ENCODE measurements at regions not wholly inside any gene's neighbourhood (a gene's known extent, or its start where the extent isn't known, plus 50 kb on each side); places are given as distances from the start of the nearest gene placed in this dataset.

- Histone ChIP-seq H3K27ac (ENCODE audit: poor library complexity, severe bottlenecking) (no peak overlapping the region), H3K4me3 (ENCODE audit: severe bottlenecking) (no peak overlapping the region), H3K4me1 (ENCODE audit: insufficient read depth, poor library complexity, severe bottlenecking) (peaks cover 3% of the 10 kb centered on the region), H3K9me3 (ENCODE audit: severe bottlenecking) (no peaks in the 10 kb centered on the region), H3K27me3 (ENCODE audit: insufficient read depth, poor library complexity, severe bottlenecking) (no peaks in the 10 kb centered on the region), H3K36me3 (ENCODE audit: low read depth) (no peaks in the 10 kb centered on the region)
- DNase-seq (ENCODE audit: low spot score) = no peak
- TF ChIP-seq CTCF (IDR thresholded peaks at IDR 0.05; ENCODE audit: poor library complexity, severe bottlenecking) = no peak
- no peak for ATAC-seq (ENCODE audit: low read depth)
Measured at GRCh38 chr4:181777518-181777917, 465.7 kb upstream of the TENM3 start.

- H3K9me3 ChIP-seq (ENCODE audit: severe bottlenecking) = no peaks in the 10 kb centered on the region
- H3K27ac ChIP-seq (ENCODE audit: poor library complexity, severe bottlenecking) = no peak overlapping the region
- H3K27me3 ChIP-seq (ENCODE audit: insufficient read depth, poor library complexity, severe bottlenecking) = no peaks in the 10 kb centered on the region
- H3K4me1 ChIP-seq (ENCODE audit: insufficient read depth, poor library complexity, severe bottlenecking) = no peaks in the 10 kb centered on the region
- TF ChIP-seq CTCF (IDR thresholded peaks at IDR 0.05; ENCODE audit: poor library complexity, severe bottlenecking) = no peak
- DNase-seq (ENCODE audit: low spot score) = no peak
- H3K36me3 ChIP-seq (ENCODE audit: low read depth) = no peaks in the 10 kb centered on the region
- no peak overlapping the region for H3K4me3 ChIP-seq (ENCODE audit: severe bottlenecking)
- no peak for ATAC-seq (ENCODE audit: low read depth)
Measured at GRCh38 chr4:181784881-181785280, 458.3 kb upstream of the TENM3 start.

GRCh38 chr4:181792641-181793040, 450.6 kb upstream of the TENM3 start:
- no peak for DNase-seq (ENCODE audit: low spot score)
- no peaks in the 10 kb centered on the region for H3K27me3 ChIP-seq (ENCODE audit: insufficient read depth, poor library complexity, severe bottlenecking)
- H3K36me3 ChIP-seq (ENCODE audit: low read depth) = no peaks in the 10 kb centered on the region
- H3K27ac ChIP-seq (ENCODE audit: poor library complexity, severe bottlenecking) = no peak overlapping the region
- H3K4me1 ChIP-seq (ENCODE audit: insufficient read depth, poor library complexity, severe bottlenecking) = peaks cover 10% of the 10 kb centered on the region
- H3K9me3 ChIP-seq (ENCODE audit: severe bottlenecking) = no peaks in the 10 kb centered on the region
- no peak for TF ChIP-seq CTCF (IDR thresholded peaks at IDR 0.05; ENCODE audit: poor library complexity, severe bottlenecking)
- ATAC-seq (ENCODE audit: low read depth) = no peak
- H3K4me3 ChIP-seq (ENCODE audit: severe bottlenecking) = no peak overlapping the region

GRCh38 chr4:181793096-181793495, 450.1 kb upstream of the TENM3 start:
- H3K27ac ChIP-seq (ENCODE audit: poor library complexity, severe bottlenecking) = no peak overlapping the region
- no peaks in the 10 kb centered on the region for H3K9me3 ChIP-seq (ENCODE audit: severe bottlenecking)
- H3K27me3 ChIP-seq (ENCODE audit: insufficient read depth, poor library complexity, severe bottlenecking) = no peaks in the 10 kb centered on the region
- no peak for TF ChIP-seq CTCF (IDR thresholded peaks at IDR 0.05; ENCODE audit: poor library complexity, severe bottlenecking)
- H3K36me3 ChIP-seq (ENCODE audit: low read depth) = no peaks in the 10 kb centered on the region
- H3K4me3 ChIP-seq (ENCODE audit: severe bottlenecking) = no peak overlapping the region
- H3K4me1 ChIP-seq (ENCODE audit: insufficient read depth, poor library complexity, severe bottlenecking) = peaks cover 10% of the 10 kb centered on the region
- no peak for ATAC-seq (ENCODE audit: low read depth)
- DNase-seq (ENCODE audit: low spot score) = no peak

- TF ChIP-seq CTCF (IDR thresholded peaks at IDR 0.05; ENCODE audit: poor library complexity, severe bottlenecking) = no peak
- Histone ChIP-seq H3K9me3 (ENCODE audit: severe bottlenecking) (no peaks in the 10 kb centered on the region), H3K27ac (ENCODE audit: poor library complexity, severe bottlenecking) (no peak overlapping the region), H3K4me3 (ENCODE audit: severe bottlenecking) (no peak overlapping the region), H3K36me3 (ENCODE audit: low read depth) (no peaks in the 10 kb centered on the region), H3K27me3 (ENCODE audit: insufficient read depth, poor library complexity, severe bottlenecking) (no peaks in the 10 kb centered on the region), H3K4me1 (ENCODE audit: insufficient read depth, poor library complexity, severe bottlenecking) (peaks cover 10% of the 10 kb centered on the region)
- DNase-seq (ENCODE audit: low spot score) (peak; percentile 81), ATAC-seq (ENCODE audit: low read depth) (peak; percentile 95)
Measured at GRCh38 chr4:181796502-181796901, 446.7 kb upstream of the TENM3 start.

All from RWPE2 (cell line).